H9 (cell line): ENCODE measurements at regions not wholly inside any gene's neighbourhood (a gene's known extent, or its start where the extent isn't known, plus 50 kb on each side); places are given as distances from the start of the nearest gene placed in this dataset.

Experiments
- DNase-seq: peaks from one replicate; pipeline ENCODE4 v3.0.0-alpha.2; 2017
- H2AFZ ChIP-seq: one replicate; pipeline ENCODE4 v1.6.1; 2013; ENCODE audit warnings: mild to moderate bottlenecking, low read length, control low read depth, moderate library complexity
- H2AK5ac ChIP-seq: 2 replicates; pipeline ENCODE4 v1.6.1; 2013; ENCODE audit warnings: low read length, control low read depth, mixed read lengths; ENCODE audit not compliant: insufficient read length
- H2BK120ac ChIP-seq: one replicate; pipeline ENCODE4 v1.6.1; 2013; ENCODE audit warnings: low read depth, mild to moderate bottlenecking, low read length, control low read depth, inconsistent platforms; ENCODE audit not compliant: poor library complexity, severe bottlenecking
- H2BK12ac ChIP-seq: 2 replicates; pipeline ENCODE4 v1.6.1; 2013; ENCODE audit warnings: low read length, control low read depth, mixed read lengths, low read depth; ENCODE audit not compliant: insufficient read length
- H2BK15ac ChIP-seq: 2 replicates; pipeline ENCODE4 v1.6.1; 2013; ENCODE audit warnings: low read depth, low read length, control low read depth
- H2BK20ac ChIP-seq: one replicate; pipeline ENCODE4 v1.6.1; 2013; ENCODE audit warnings: low read depth, mild to moderate bottlenecking, low read length, control low read depth, inconsistent platforms; ENCODE audit not compliant: poor library complexity, severe bottlenecking
- H2BK5ac ChIP-seq: 2 replicates; pipeline ENCODE4 v1.6.1; 2013; ENCODE audit warnings: low read length, control low read depth, mixed read lengths; ENCODE audit not compliant: insufficient read length
- H3K14ac ChIP-seq: 2 replicates; pipeline ENCODE4 v1.6.1; 2013; ENCODE audit warnings: low read length, control low read depth; ENCODE audit not compliant: insufficient read depth
- H3K18ac ChIP-seq: 2 replicates; pipeline ENCODE4 v1.6.1; 2013; ENCODE audit warnings: low read depth, mild to moderate bottlenecking, mixed read lengths, low read length, control low read depth; ENCODE audit not compliant: insufficient read length
- H3K23ac ChIP-seq: 2 replicates; pipeline ENCODE4 v1.6.1; 2013; ENCODE audit warnings: low read length, control low read depth, mixed read lengths, low read depth; ENCODE audit not compliant: insufficient read length
- H3K23me2 ChIP-seq: 2 replicates; pipeline ENCODE4 v1.6.1; 2013; ENCODE audit warnings: low read depth, mild to moderate bottlenecking, mixed read lengths, low read length, control low read depth; ENCODE audit not compliant: insufficient read length, poor library complexity, severe bottlenecking
- H3K27ac ChIP-seq: 2 replicates; pipeline ENCODE4 v1.5.1; 2013; ENCODE audit warnings: low read length, control low read depth, mixed read lengths, low read depth; ENCODE audit not compliant: insufficient read length
- H3K27me3 ChIP-seq: 2 replicates; pipeline ENCODE4 v1.6.1; 2013; ENCODE audit warnings: low read length, control low read depth, inconsistent platforms; ENCODE audit not compliant: insufficient read depth
- H3K4ac ChIP-seq: 2 replicates; pipeline ENCODE4 v1.6.1; 2013; ENCODE audit warnings: low read depth, mild to moderate bottlenecking, control low read depth, inconsistent platforms, low read length, moderate library complexity
- H3K4me1 ChIP-seq: 2 replicates; pipeline ENCODE4 v1.6.1; 2013; ENCODE audit warnings: low read length, control low read depth, inconsistent platforms; ENCODE audit not compliant: insufficient read depth
- H3K4me2 ChIP-seq: 2 replicates; pipeline ENCODE4 v1.6.1; 2013; ENCODE audit warnings: low read length, control low read depth, mixed read lengths; ENCODE audit not compliant: insufficient read length, insufficient read depth
- H3K56ac ChIP-seq: 2 replicates; pipeline ENCODE4 v1.6.1; 2013; ENCODE audit warnings: low read depth, mild to moderate bottlenecking, mixed read lengths, low read length, control low read depth; ENCODE audit not compliant: insufficient read length
- H3K79me1 ChIP-seq: 2 replicates; pipeline ENCODE4 v1.6.1; 2013; ENCODE audit warnings: low read depth, mild to moderate bottlenecking, moderate library complexity, low read length, control low read depth, inconsistent platforms; ENCODE audit not compliant: insufficient read depth, poor library complexity, severe bottlenecking
- H3K79me2 ChIP-seq: 2 replicates; pipeline ENCODE4 v1.6.1; 2013; ENCODE audit warnings: low read length, control low read depth, inconsistent platforms; ENCODE audit not compliant: insufficient read depth
- H3K9ac ChIP-seq: 2 replicates; pipeline ENCODE4 v1.6.1; 2013; ENCODE audit warnings: low read length, control low read depth, mixed read lengths; ENCODE audit not compliant: insufficient read length; ENCODE audit errors: extremely low read depth
- H3K9me3 ChIP-seq: one replicate; pipeline ENCODE4 v1.6.1; 2013; ENCODE audit warnings: low read depth, low read length, inconsistent platforms; ENCODE audit not compliant: control insufficient read depth
- H3T11ph ChIP-seq: one replicate; pipeline ENCODE4 v1.6.1; 2013; ENCODE audit warnings: mild to moderate bottlenecking, low read length, control low read depth, inconsistent platforms
- H4K20me1 ChIP-seq: one replicate; pipeline ENCODE4 v1.6.1; 2013; ENCODE audit not compliant: control insufficient read depth, insufficient read length, insufficient read depth
- H4K5ac ChIP-seq: 2 replicates; pipeline ENCODE4 v1.6.1; 2013; ENCODE audit warnings: low read depth, mild to moderate bottlenecking, mixed read lengths, low read length, control low read depth; ENCODE audit not compliant: insufficient read length
- H4K8ac ChIP-seq: replicated peaks from 2 replicates; pipeline ENCODE4 v1.6.1; 2013; ENCODE audit warnings: low read length, control low read depth, mixed read lengths, low read depth; ENCODE audit not compliant: insufficient read length
- H4K91ac ChIP-seq: 2 replicates; pipeline ENCODE4 v1.6.1; 2013; ENCODE audit warnings: low read depth, mild to moderate bottlenecking, moderate library complexity, mixed read lengths, low read length, control low read depth; ENCODE audit not compliant: insufficient read length
- H3K27ac Mint-ChIP-seq, 3 experiments: 2 replicates in 2 of 3; 3 replicates in 1 of 3; pipeline ENCODE4 v1.8.0; 2020 to 2021; ENCODE audit warnings: mixed read lengths in 3 of 3, mild to moderate bottlenecking in 1 of 3, moderate library complexity in 1 of 3
- H3K27me3 Mint-ChIP-seq: 2 replicates; pipeline ENCODE4 v1.8.0; 2021; ENCODE audit warnings: low read depth, mild to moderate bottlenecking, moderate library complexity, mixed read lengths
- H3K36me3 Mint-ChIP-seq, 3 experiments: 2 replicates in 2 of 3; 3 replicates in 1 of 3; pipeline ENCODE4 v1.8.0; 2020 to 2021; ENCODE audit warnings: low read depth in 3 of 3, mixed read lengths in 3 of 3; ENCODE audit not compliant: insufficient read depth in 1 of 3
- H3K4me1 Mint-ChIP-seq, 2 experiments: 2 replicates each; pipeline ENCODE4 v1.8.0; 2020; ENCODE audit warnings: mixed read lengths in 2 of 2
- H3K4me3 Mint-ChIP-seq, 2 experiments: 2 replicates in 1 of 2; 3 replicates in 1 of 2; pipeline ENCODE4 v1.8.0; 2020 to 2021; ENCODE audit warnings: mild to moderate bottlenecking in 2 of 2, mixed read lengths in 2 of 2, moderate library complexity in 1 of 2
- H3K9me3 Mint-ChIP-seq, 2 experiments: 2 replicates in 1 of 2; 3 replicates in 1 of 2; pipeline ENCODE4 v1.8.0; 2020; ENCODE audit warnings: mild to moderate bottlenecking in 2 of 2, mixed read lengths in 2 of 2, moderate library complexity in 1 of 2
- CTCF ChIP-seq: fragments of 200-600 bp; sonication (generic); conservative IDR thresholded peaks from 3 replicates; pipeline ENCODE4 v1.8.0; 2021; ENCODE audit warnings: antibody characterized with exemption, mild to moderate bottlenecking
- WGBS: extraction: QIAGEN DNeasy Blood & Tissue Kit; methylation state at CpG from one replicate; pipeline ENCODE4 v1.1.7; 2013; ENCODE audit warnings: missing lambda C conversion rate, low lambda C conversion rate, mixed read lengths; ENCODE audit not compliant: insufficient read length; ENCODE audit errors: extremely low coverage; 5-methylcytosine and 5-hydroxymethylcytosine counted together

- Histone ChIP-seq H2BK5ac (no peak overlapping the region), H3K14ac (no peak overlapping the region), H4K8ac (no peak overlapping the region), H3K9me3 (no peaks in the 10 kb centered on the region), H3K4ac (no peak overlapping the region), H3K56ac (no peak overlapping the region), H3K9ac (no peak overlapping the region), H3K4me1 (peaks cover 6% of the 10 kb centered on the region; the same call in 1 of the 2 replicates), H3K27ac (no peak overlapping the region), H4K20me1 (no peaks in the 10 kb centered on the region), H3K18ac (no peak overlapping the region), H2AK5ac (no peak overlapping the region), H2AFZ (no peak overlapping the region), H3T11ph (no peak overlapping the region), H3K4me2 (no peak overlapping the region), H2BK20ac (no peak overlapping the region), H4K5ac (no peak overlapping the region), H4K91ac (no peak overlapping the region), H3K23ac (no peak overlapping the region), H3K79me2 (no peaks in the 10 kb centered on the region), H3K23me2 (no peaks in the 10 kb centered on the region), H3K79me1 (no peaks in the 10 kb centered on the region), H2BK120ac (no peak overlapping the region), H2BK15ac (no peak overlapping the region), H3K27me3 (no peaks in the 10 kb centered on the region), H2BK12ac (no peak overlapping the region)
- Mint-ChIP-seq H3K36me3 (no peaks in the 10 kb centered on the region), H3K27ac (no peak overlapping the region), H3K4me3 (no peak overlapping the region), H3K27me3 (no peaks in the 10 kb centered on the region; the same call in 1 of the 2 replicates), H3K9me3 (no peaks in the 10 kb centered on the region), H3K4me1 (peaks cover 22 to 25% of the 10 kb centered on the region in 2 experiments)
- WGBS = no CpG with 5 or more reads among the region's 2 CpGs
- TF ChIP-seq CTCF = no peak
- DNase-seq = no peak
These were observed 106.2 kb upstream of the MCTP2 start for GRCh38 chr15:94125156-94125555.
